GM19328 (cell line): ENCODE measurements at regions not wholly inside any gene's neighbourhood (a gene's known extent, or its start where the extent isn't known, plus 50 kb on each side); places are given as distances from the start of the nearest gene placed in this dataset.

Experiments used
- ATAC-seq: cut with Tn5 transposase; IDR thresholded peaks from one replicate; pipeline ENCODE4 v1.9.1; 2021; ENCODE audit warnings: mild to moderate bottlenecking, moderate library complexity; ENCODE audit not compliant: unreplicated experiment

DNA sequence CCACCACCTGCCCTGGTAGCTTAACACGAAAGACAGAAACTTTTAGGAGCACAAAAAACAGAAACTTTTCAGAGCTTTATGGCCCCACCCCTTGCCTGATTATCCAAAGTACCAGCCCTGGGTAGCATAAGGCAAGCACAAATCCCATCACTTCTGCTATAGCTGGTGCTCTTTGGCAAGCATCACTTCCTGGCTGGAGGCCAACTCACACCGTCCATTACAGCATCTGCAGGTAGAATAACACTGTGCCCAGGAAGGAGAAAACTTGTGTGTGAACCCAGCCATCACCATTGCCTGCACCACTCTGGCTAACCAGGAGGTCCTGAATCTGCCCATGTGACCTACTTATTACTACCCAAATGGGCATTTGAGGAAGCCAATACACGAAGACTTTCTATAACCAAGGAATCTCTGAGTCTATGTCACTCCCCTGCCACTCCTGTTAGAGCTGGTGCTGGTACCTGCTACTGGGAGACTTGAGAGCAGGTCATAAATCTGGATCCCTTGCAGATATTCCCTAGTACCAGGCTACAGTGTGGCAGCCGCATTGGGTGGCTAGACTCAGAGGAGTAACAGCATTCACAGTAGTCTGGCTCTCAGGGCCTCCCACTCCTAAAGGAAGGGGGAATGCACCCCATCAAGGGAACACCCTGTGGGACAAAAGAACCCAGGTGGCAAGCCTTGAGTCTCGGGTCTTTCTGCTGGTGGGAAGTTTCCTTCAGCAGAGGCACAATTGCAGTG, 73.3 kb upstream of the AKAP13 start:
- ATAC-seq: no peak

DNA sequence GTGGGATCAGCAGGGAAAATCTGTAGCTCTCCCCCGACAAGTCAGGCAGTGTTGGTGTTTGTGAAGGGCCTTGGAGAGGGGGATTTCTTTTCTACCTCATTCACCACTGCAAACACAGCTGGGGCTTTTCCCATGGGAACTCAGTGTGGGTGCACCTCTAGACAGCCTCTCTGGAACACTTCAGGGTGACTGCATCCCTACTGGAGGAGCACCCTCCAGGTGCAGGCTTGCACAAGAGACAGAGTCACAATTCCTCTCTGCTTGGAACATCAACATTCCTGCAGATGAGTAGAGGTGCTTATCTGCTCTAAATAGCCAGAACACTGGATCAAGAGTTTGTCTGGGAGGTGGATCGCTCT, 72.7 kb upstream of the AKAP13 start:
- no peak for ATAC-seq

DNA sequence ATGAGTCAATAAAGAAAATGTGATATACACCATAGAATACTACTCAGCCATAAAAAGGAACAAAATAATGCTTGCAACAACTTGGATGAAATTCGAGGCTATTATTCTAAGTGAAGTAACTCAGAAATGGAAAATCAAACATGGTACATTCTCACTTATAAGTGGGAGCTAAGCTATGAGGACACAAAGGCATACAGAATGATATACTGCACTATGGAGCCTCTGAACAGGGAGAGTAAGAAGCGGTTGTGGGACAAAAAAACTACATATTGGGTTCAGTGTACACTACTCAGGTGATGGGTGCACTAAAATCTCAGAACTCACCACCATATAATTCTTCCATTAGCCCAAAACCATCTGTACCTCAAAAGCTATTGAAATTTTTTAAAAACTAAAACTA, 68.8 kb upstream of the AKAP13 start:
- no peak for ATAC-seq

DNA sequence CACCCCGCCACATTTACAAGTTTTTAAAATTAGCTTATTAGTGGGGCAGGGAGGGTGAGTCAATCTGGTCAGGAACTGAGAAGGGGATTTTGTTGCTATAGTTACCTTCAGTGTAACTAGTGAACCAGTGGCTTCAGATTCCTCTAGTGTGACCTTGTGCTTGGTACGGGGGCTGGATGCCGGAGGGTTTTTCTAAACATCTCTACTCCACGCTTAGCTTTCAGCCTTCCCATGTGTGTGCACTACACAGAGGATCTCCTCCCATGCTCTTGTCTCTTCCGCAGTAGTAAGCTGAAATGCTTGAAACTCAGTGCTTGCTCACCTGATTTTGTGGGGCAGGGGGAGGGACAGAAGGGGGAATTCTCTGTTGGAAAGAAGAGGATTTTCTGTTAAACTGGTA, 67.9 kb upstream of the AKAP13 start:
- peak; percentile 87 for ATAC-seq

DNA sequence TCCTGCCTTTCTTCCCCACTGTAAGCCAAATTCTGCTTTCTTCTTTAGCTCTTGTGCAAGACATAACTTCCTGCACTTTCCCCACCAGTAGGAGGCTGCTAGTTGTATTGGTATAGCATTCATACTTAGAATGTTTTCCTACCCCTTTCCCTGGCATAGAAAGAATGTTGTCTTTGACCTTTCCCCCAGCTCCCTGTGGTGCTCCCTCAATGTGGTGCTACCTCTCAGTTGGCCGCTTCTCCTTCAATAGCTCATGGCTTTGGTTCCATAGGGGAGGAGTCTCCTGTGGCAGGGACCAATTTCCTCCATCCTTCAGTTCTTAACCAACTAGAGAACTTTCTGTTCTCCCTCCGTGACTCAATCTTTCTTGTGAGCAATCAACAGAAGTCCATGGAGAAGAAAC, 67.5 kb upstream of the AKAP13 start:
- peak; percentile 31 for ATAC-seq

DNA sequence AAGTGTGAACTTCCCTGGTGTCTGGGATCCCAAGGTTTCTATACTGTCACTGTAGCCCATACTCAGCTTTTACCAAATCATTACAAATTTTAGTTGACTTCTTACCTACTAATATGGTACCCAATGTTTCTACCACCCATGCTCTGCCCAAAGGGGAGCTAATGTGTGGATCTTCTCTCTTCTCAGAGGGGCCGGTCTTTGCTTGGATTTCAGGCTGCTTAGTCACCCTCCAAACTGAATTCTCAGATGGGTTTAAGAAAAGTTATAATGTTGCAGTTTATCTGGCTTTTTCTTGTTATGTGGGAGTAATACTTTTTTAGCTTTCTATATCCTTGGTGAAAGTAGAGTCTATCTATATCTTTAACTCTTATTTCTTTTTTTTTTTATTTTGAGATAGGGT, 67.1 kb upstream of the AKAP13 start:
- no peak for ATAC-seq

DNA sequence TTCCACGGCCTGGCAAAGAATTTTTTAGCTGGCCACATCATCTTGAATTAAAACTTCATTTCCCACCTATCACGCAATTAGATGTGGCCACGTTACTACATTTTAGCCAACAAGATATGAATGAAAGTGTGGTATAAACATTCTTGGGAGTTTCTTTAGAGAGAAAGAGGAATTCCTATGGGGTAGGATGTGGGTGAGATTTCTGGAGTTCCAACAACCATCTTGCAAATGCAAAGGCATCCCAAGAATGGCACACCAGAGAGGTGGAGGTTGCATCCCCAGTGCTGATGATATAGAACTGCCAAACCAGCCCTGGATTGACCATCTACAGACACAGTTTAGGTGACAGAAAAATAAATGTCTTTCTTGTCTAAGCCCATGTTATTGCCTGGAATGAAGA, 66.3 kb upstream of the AKAP13 start:
- ATAC-seq: no peak

DNA sequence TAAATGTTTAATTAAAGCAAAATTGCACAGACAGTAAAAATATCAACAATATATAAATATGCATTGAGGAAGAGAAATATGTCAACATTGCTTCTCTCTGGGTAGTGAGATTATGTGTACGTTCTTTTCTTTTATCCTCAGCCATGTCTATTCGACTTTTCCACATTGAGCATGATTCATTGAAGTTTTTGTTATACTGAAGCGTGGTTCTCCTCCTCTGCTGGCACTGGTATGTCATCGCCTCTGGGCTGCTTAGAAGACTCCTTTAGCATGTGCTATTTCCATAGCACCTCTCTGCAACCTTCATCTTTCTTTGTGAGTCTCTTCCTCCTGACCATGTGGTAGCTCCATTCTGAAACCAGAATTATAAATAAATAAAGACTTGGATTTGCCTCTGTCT, 65.8 kb upstream of the AKAP13 start:
- no peak for ATAC-seq

DNA sequence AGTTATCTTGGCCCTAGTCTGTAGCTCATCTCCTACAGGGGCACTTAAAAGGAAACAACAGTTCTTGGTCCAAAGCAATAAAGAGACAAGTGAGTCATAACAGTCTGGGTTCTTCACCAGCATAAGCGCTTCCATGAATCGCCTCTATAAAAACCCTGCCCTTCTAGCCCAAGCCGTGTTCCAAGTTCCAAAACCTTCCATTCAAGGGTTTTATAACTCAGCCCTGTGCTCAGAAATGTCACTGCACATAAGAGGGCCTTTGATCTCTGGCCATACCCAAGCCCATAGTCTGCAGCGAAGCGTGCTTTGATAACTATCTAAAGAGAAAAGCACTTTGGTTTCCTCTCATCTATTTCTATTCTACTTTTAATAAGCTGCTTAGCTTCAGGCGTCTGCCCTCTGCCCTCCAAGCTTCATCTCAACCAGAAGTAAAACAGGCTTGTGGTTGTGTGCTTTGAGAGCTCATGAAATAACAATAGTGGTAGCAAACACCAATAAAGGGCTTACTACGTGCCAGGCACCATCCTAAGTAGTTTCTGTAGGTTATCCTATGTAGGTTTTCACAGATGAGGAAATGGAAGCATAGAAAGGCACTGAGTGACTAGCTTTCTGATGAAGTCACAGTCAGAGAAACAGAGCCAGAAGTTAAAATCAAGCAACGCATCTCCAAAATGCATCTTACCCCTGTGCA, 64.0 kb upstream of the AKAP13 start:
- no peak for ATAC-seq

DNA sequence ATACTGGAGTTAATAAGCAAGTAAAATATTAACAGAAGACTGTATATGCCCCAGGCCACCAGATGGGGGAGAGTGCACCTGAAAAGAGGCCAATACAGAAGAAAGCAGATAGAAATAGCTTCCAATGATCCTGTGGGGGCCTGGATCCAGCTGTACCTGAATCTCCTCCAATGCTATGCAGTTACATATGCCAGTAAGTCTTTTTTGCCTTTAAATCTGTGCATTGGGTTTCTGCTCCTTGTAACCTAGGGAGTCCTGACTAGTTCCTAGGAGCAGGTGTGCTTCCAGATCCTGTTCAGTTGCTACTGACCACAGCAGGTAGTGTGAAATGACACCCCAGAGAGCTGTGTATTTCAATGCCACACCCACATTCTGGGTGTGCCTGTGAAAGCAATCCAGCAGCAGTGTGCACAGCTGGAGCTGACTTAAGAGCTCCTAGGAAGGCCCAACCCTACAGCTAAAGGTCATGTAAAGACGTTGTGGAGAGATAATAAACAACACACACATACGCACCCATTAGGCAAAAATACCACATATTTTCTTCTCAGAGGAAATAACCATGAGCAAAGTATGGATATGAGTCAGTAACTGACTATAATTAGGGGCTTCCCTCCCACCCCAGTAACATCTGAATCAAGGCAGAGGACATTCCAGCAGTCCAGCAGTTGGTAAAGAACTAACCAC, 62.2 kb upstream of the AKAP13 start:
- ATAC-seq: peak; percentile 77

DNA sequence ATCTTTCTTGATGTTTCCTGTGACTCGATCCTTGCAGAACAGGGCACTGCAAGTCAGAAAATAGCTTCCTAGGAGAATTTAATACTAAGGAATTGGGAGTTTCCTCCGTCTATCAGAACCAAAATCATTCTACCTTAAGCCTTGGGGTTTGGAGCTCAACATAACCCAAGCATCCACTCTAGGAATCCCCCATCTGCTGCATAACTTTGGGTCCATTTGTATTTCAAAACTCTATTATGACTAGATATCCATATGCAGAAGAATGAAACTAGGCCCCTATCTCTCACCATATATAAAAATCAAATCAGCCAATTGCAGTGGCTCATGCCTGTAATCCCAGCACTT, 61.7 kb upstream of the AKAP13 start:
- ATAC-seq: peak; percentile 19

DNA sequence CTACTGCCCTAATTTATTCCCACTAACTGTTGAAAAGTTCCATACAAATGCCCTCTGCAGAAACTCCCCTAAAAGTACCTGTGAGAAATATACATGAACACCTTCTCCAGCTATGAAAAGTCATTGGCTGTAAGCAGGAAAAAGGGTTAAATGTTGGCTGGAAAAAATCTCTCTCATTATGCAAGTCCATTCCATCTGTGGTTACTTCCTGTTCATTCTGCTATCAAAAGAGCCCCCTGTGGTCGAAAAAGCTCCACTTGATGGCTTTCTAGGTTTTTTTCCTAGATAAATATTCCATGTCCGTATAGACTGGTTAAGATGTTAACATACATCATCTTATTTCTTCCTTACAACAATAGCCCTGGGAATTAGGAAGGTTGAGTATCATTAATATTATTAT, 56.2 kb upstream of the AKAP13 start:
- ATAC-seq: no peak

DNA sequence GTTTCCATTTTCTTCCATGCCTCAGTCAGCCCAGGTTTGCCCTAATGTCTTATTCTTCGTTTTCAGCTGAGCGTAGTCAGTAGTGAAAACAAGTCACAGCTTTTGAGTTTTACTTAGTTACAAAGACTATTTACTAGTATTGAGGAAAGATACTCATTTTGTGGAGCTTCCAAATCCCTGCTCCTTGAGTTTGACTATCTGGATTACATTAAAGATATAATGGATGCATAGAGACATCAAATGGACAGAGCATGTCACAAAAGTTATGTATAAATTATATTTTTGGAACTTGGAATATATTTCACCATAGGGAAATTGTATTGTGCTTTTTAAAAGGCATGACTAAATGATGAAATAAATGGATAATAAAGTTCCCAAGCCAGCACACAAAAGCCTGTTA, 54.6 kb upstream of the AKAP13 start:
- no peak for ATAC-seq

DNA sequence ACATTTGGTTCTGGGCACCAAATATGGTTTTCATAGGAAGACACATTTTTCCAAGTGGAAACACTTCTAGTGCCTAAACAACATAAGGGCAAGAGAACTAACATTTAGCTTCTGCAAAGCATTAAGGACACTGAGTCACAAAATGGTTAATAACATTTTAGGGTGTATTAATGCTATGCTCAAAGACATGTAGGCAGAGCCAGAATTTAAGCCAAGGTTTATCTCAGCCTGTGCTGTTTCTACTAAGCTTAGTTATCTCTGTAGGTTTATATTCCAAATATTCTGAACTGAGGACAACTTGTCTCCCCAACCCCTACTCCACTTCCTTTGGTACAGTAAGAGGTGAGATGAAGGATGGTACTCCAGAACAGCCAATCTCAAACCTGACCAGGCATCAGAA, 54.1 kb upstream of the AKAP13 start:
- ATAC-seq: no peak

DNA sequence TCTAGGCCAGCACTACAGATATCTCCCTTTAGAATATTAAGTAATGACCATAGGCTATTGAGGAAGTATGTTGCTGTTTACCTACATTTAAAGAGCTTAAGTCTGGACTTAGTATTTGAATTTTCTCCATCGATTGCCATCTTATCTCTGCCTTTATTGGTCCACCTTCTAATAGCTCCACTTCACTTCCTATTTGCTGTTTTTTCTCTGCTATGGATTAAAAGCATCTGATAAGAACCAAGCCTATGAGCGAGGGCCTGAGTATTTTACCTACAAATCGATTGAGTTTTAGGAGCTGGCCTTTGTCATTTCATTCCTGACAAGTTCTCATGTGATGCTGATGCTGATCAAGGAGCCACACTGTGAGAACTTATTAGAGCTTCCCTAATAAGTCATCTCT, 52.6 kb upstream of the AKAP13 start:
- no peak for ATAC-seq

DNA sequence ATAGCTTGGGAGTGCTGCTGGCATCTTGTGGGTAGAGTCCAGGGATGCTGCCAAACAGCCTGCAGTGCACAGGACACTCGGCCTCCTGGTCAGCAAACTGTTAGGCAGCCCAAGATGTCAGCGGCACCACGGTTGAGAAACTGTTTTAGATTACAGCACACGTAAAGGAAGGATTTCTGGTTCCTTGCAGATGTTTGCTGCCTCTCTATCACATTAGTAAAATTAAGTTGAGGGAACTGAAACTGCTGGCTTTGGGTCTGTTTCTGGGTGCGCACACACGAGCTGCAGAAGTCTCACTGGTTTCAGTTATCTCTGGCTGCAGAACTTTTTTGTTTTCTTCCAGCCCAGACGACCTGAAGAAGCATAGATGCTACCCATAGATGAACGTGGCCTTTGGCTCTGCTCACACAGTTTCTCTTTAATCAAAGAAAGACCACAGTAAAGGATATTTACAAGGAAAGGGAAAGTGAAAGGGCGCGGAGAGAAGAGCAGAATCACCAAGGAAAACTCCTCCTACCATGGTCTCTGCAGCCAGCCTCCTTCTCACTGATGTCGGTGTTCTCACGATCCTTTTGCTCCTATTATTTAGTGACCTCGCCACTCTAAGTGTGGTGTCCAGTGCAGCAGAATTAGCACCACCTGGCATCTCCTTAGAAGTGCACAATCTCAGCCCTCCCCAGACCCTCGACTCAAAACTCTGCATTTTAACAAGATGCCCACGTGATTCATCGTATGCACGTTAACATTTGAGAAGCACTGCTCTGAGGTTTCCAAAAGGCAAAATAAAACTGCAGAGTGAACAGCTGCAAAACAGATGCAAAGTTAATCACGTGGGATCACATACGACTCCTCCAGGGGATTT, 50.6 kb upstream of the AKAP13 start:
- peak; percentile 45 for ATAC-seq
